NK-92 treated with Interleukin-12 subunit alpha and Interleukin-12 subunit beta, amount 100 ng/mL, for 24 hours (cell line): ENCODE measurements at regions not wholly inside any gene's neighbourhood (a gene's known extent, or its start where the extent isn't known, plus 50 kb on each side); places are given as distances from the start of the nearest gene placed in this dataset.
A peak's percentile ranks its signal among the peaks of the same experiment; 100 is the strongest.

Experiments used
- DNase-seq: peaks from one replicate; lab custom pipeline; 2025; lab: John Stamatoyannopoulos, UW

- no peak for DNase-seq
Observed at GRCh38 chr11:13104619-13105236, 95.6 kb downstream of the RASSF10 start.

GRCh38 chr11:13105237-13105844, 96.2 kb downstream of the RASSF10 start:
- no peak for DNase-seq

GRCh38 chr11:13107544-13108044, 98.5 kb downstream of the RASSF10 start:
- no peak for DNase-seq

GRCh38 chr11:13108416-13108815, 99.3 kb downstream of the RASSF10 start:
- no peak for DNase-seq

- no peak for DNase-seq
Observed at GRCh38 chr11:13109616-13110015, 100.5 kb downstream of the RASSF10 start.

- no peak for DNase-seq
Observed at GRCh38 chr11:13110145-13110544, 101.0 kb downstream of the RASSF10 start.

GRCh38 chr11:13110929-13111812, 102.1 kb downstream of the RASSF10 start:
- no peak for DNase-seq

GRCh38 chr11:13111813-13112130, 102.7 kb downstream of the RASSF10 start:
- DNase-seq, result no peak

GRCh38 chr11:13114566-13115379, 105.7 kb downstream of the RASSF10 start:
- DNase-seq, result peak; percentile 8

GRCh38 chr11:13115380-13115675, 106.2 kb downstream of the RASSF10 start:
- DNase-seq, result no peak

- no peak for DNase-seq
Observed at GRCh38 chr11:13116491-13116890, 107.4 kb downstream of the RASSF10 start.

- DNase-seq, result no peak
Observed at GRCh38 chr11:13117344-13117743, 108.2 kb downstream of the RASSF10 start.

- DNase-seq, result peak; percentile 39
Observed at GRCh38 chr11:13118194-13118593, 109.1 kb downstream of the RASSF10 start.

- no peak for DNase-seq
Observed at GRCh38 chr11:13118650-13119049, 109.5 kb downstream of the RASSF10 start.

- no peak for DNase-seq
Observed at GRCh38 chr11:13119361-13119760, 110.2 kb downstream of the RASSF10 start.

GRCh38 chr11:13119941-13120520, 110.9 kb downstream of the RASSF10 start:
- no peak for DNase-seq

- no peak for DNase-seq
Observed at GRCh38 chr11:13120691-13121090, 111.6 kb downstream of the RASSF10 start.

GRCh38 chr11:13126430-13126829, 117.3 kb downstream of the RASSF10 start:
- DNase-seq, result no peak

GRCh38 chr11:13127161-13127560, 118.0 kb downstream of the RASSF10 start:
- DNase-seq, result no peak

GRCh38 chr11:13128354-13128753, 119.2 kb downstream of the RASSF10 start:
- DNase-seq, result no peak

- no peak for DNase-seq
Observed at GRCh38 chr11:13134066-13134465, 125.0 kb downstream of the RASSF10 start.

- DNase-seq, result no peak
Observed at GRCh38 chr11:13134886-13135285, 125.8 kb downstream of the RASSF10 start.
